HUDEP-2 (cell line): ENCODE measurements at regions not wholly inside any gene's neighbourhood (a gene's known extent, or its start where the extent isn't known, plus 50 kb on each side); places are given as distances from the start of the nearest gene placed in this dataset.

Experiments
- DNase-seq, 76 experiments: peaks; one replicate each; lab custom pipeline; 2025; ENCODE audit not compliant: unreplicated experiment in 76 of 76; lab: John Stamatoyannopoulos, UW

GRCh38 chrX:44470816-44471215 is 71.8 kb downstream of the FUNDC1 start:
- DNase-seq = no peak

GRCh38 chrX:44462850-44463249 is 79.8 kb downstream of the FUNDC1 start:
- DNase-seq = no peak

- DNase-seq = no peak
These were observed 83.2 kb downstream of the FUNDC1 start for GRCh38 chrX:44459501-44459900.

- no peak for DNase-seq
These were observed 86.0 kb downstream of the FUNDC1 start for GRCh38 chrX:44456685-44457084.

GRCh38 chrX:44451056-44451455 is 91.6 kb downstream of the FUNDC1 start:
- DNase-seq = no peak

- no peak for DNase-seq
These were observed 95.4 kb downstream of the FUNDC1 start for GRCh38 chrX:44447214-44447613.

GRCh38 chrX:44440006-44440405 is 96.5 kb upstream of the EFHC2 start:
- no peak for DNase-seq

GRCh38 chrX:44439242-44439794 is 95.8 kb upstream of the EFHC2 start:
- DNase-seq = peak in 1 of 76 experiments; percentile 0

GRCh38 chrX:44435047-44435446 is 91.6 kb upstream of the EFHC2 start:
- no peak for DNase-seq

- no peak for DNase-seq
These were observed 90.1 kb upstream of the EFHC2 start for GRCh38 chrX:44433556-44433955.

- DNase-seq = peak in 1 of 76 experiments; percentile 4
These were observed 89.2 kb upstream of the EFHC2 start for GRCh38 chrX:44432641-44433040.

GRCh38 chrX:44431194-44431593 is 87.7 kb upstream of the EFHC2 start:
- DNase-seq = no peak

- DNase-seq = no peak
These were observed 85.6 kb upstream of the EFHC2 start for GRCh38 chrX:44428989-44429627.

- DNase-seq = no peak
These were observed 79.2 kb upstream of the EFHC2 start for GRCh38 chrX:44422631-44423030.

GRCh38 chrX:44415639-44416386 is 72.3 kb upstream of the EFHC2 start:
- DNase-seq = no peak

- DNase-seq = no peak
These were observed 57.7 kb upstream of the EFHC2 start for GRCh38 chrX:44401151-44401550.

- peak in 4 of 76 experiments; percentile 0 to 3 (median 1) for DNase-seq
These were observed 57.1 kb upstream of the EFHC2 start for GRCh38 chrX:44400588-44400987.

- DNase-seq = no peak
These were observed 56.7 kb upstream of the EFHC2 start for GRCh38 chrX:44400161-44400560.
